CD4-positive, CD25-positive, alpha-beta regulatory T cell (primary cell): ENCODE measurements at regions not wholly inside any gene's neighbourhood (a gene's known extent, or its start where the extent isn't known, plus 50 kb on each side); places are given as distances from the start of the nearest gene placed in this dataset.

ENCODE experiments used
- ATAC-seq, 2 donors: fragments of 150-1000 bp; cut with Tn5 transposase; one replicate each; pipeline ENCODE4 v1.10.0; 2021; ENCODE audit warnings: low read depth in 2 of 2, moderate number of reproducible peaks in 2 of 2, moderate library complexity in 1 of 2
- DNase-seq, 3 donors: peaks; one replicate each; pipeline versions ENCODE4 v3.0.0 to v3.0.0-alpha.2; 2012 to 2022; ENCODE audit warnings: mixed read lengths in 1 of 3
- H3K27ac ChIP-seq: one replicate; pipeline ENCODE4 v1.7.0; 2013; ENCODE audit warnings: mild to moderate bottlenecking, low read length; ENCODE audit not compliant: insufficient read depth, poor library complexity, severe bottlenecking
- H3K27me3 ChIP-seq: one replicate; pipeline ENCODE4 v1.7.0; 2013; ENCODE audit warnings: low read length; ENCODE audit not compliant: control insufficient read depth, insufficient read depth
- H3K36me3 ChIP-seq: one replicate; pipeline ENCODE4 v1.7.0; 2013; ENCODE audit warnings: mild to moderate bottlenecking, low read length, moderate library complexity; ENCODE audit not compliant: control insufficient read depth, insufficient read depth
- H3K4me1 ChIP-seq: 2 replicates; pipeline ENCODE4 v1.7.0; 2013; ENCODE audit warnings: mild to moderate bottlenecking, low read length; ENCODE audit not compliant: insufficient read depth, control insufficient read depth, poor library complexity, severe bottlenecking
- H3K4me3 ChIP-seq: one replicate; pipeline ENCODE4 v1.7.0; 2013; ENCODE audit warnings: low read depth, mild to moderate bottlenecking, low read length, moderate library complexity
- H3K9me3 ChIP-seq, 2 experiments: 1 replicate in 1 of 2; 2 replicates in 1 of 2; pipeline ENCODE4 v1.7.0; 2013; ENCODE audit warnings: low read length in 2 of 2, mild to moderate bottlenecking in 1 of 2, moderate library complexity in 1 of 2; ENCODE audit not compliant: control insufficient read depth in 2 of 2
- H3K27ac Mint-ChIP-seq, 3 donors: one replicate each; pipeline ENCODE4 v1.8.0; 2020 to 2022; ENCODE audit warnings: mild to moderate bottlenecking in 3 of 3, mixed read lengths in 3 of 3, moderate library complexity in 2 of 3
- H3K27me3 Mint-ChIP-seq: one replicate; pipeline ENCODE4 v1.8.0; 2022; ENCODE audit warnings: mild to moderate bottlenecking, mixed read lengths
- H3K36me3 Mint-ChIP-seq: one replicate; pipeline ENCODE4 v1.8.0; 2020; ENCODE audit warnings: mixed read lengths
- H3K4me1 Mint-ChIP-seq, 4 donors: one replicate each; pipeline ENCODE4 v1.8.0; 2020 to 2022; ENCODE audit warnings: mixed read lengths in 4 of 4, mild to moderate bottlenecking in 1 of 4
- H3K4me3 Mint-ChIP-seq, 4 donors: one replicate each; pipeline ENCODE4 v1.8.0; 2020 to 2022; ENCODE audit warnings: mild to moderate bottlenecking in 4 of 4, mixed read lengths in 4 of 4, moderate library complexity in 3 of 4
- H3K9me3 Mint-ChIP-seq, 7 donors: one replicate each; pipeline ENCODE4 v1.8.0; 2020 to 2022; ENCODE audit warnings: mixed read lengths in 7 of 7, mild to moderate bottlenecking in 3 of 7, moderate library complexity in 2 of 7

GRCh38 chr4:154140869-154141268, 350.7 kb downstream of the DCHS2 start:
- Mint-ChIP-seq H3K27me3 (no peaks in the 10 kb centered on the region), H3K36me3 (no peaks in the 10 kb centered on the region), H3K27ac (no peak overlapping the region), H3K9me3 (peaks cover 0 to 4% (median 0%) of the 10 kb centered on the region in 7 donors), H3K4me3 (no peak overlapping the region), H3K4me1 (no peaks in the 10 kb centered on the region)
- no peak overlapping the region for H3K4me3 ChIP-seq
- no peaks in the 10 kb centered on the region for H3K27me3 ChIP-seq
- H3K27ac ChIP-seq: no peak overlapping the region
- no peak for DNase-seq
- no peaks in the 10 kb centered on the region for H3K36me3 ChIP-seq
- ATAC-seq: no peak
- H3K4me1 ChIP-seq: peaks cover 2% of the 10 kb centered on the region
- no peaks in the 10 kb centered on the region for H3K9me3 ChIP-seq

GRCh38 chr4:154137320-154137905, 348.5 kb upstream of the SFRP2 start:
- DNase-seq (no peak), ATAC-seq (no peak)
- Mint-ChIP-seq H3K4me1 (no peaks in the 10 kb centered on the region), H3K27ac (no peak overlapping the region), H3K27me3 (no peaks in the 10 kb centered on the region), H3K4me3 (no peak overlapping the region), H3K9me3 (no peaks in the 10 kb centered on the region), H3K36me3 (no peaks in the 10 kb centered on the region)
- no peak overlapping the region for H3K27ac ChIP-seq
- H3K4me3 ChIP-seq: no peak overlapping the region
- H3K27me3 ChIP-seq: no peaks in the 10 kb centered on the region
- H3K9me3 ChIP-seq: no peaks in the 10 kb centered on the region
- H3K4me1 ChIP-seq: peaks cover under 1% of the 10 kb centered on the region
- no peaks in the 10 kb centered on the region for H3K36me3 ChIP-seq

- Mint-ChIP-seq H3K27me3 (peaks cover 4% of the 10 kb centered on the region), H3K9me3 (no peaks in the 10 kb centered on the region), H3K4me1 (no peaks in the 10 kb centered on the region), H3K4me3 (no peak overlapping the region), H3K36me3 (no peaks in the 10 kb centered on the region), H3K27ac (no peak overlapping the region)
- H3K4me1 ChIP-seq: no peaks in the 10 kb centered on the region
- no peak overlapping the region for H3K4me3 ChIP-seq
- ATAC-seq (no peak), DNase-seq (no peak)
- no peak overlapping the region for H3K27ac ChIP-seq
- no peaks in the 10 kb centered on the region for H3K27me3 ChIP-seq
- no peaks in the 10 kb centered on the region for H3K36me3 ChIP-seq
- H3K9me3 ChIP-seq: no peaks in the 10 kb centered on the region
These were observed 346.7 kb upstream of the SFRP2 start for GRCh38 chr4:154135576-154135975.

- H3K27me3 Mint-ChIP-seq: peaks cover 9% of the 10 kb centered on the region
- ATAC-seq (no peak), DNase-seq (no peak)
- H3K27ac Mint-ChIP-seq: no peak overlapping the region
- H3K9me3 ChIP-seq: no peaks in the 10 kb centered on the region
- no peaks in the 10 kb centered on the region for H3K4me1 ChIP-seq
- no peak overlapping the region for H3K4me3 ChIP-seq
- no peaks in the 10 kb centered on the region for H3K36me3 Mint-ChIP-seq
- H3K4me3 Mint-ChIP-seq: no peak overlapping the region
- no peaks in the 10 kb centered on the region for H3K4me1 Mint-ChIP-seq
- peaks cover 0 to 2% (median 0%) of the 10 kb centered on the region in 7 donors for H3K9me3 Mint-ChIP-seq
- no peaks in the 10 kb centered on the region for H3K27me3 ChIP-seq
- no peaks in the 10 kb centered on the region for H3K36me3 ChIP-seq
- H3K27ac ChIP-seq: no peak overlapping the region
These were observed 343.5 kb upstream of the SFRP2 start for GRCh38 chr4:154132406-154132805.

- H3K4me1 ChIP-seq: no peaks in the 10 kb centered on the region
- H3K36me3 ChIP-seq: no peaks in the 10 kb centered on the region
- DNase-seq (no peak), ATAC-seq (no peak)
- no peaks in the 10 kb centered on the region for H3K27me3 ChIP-seq
- H3K4me3 Mint-ChIP-seq: no peak overlapping the region
- no peaks in the 10 kb centered on the region for H3K4me1 Mint-ChIP-seq
- H3K4me3 ChIP-seq: no peak overlapping the region
- no peak overlapping the region for H3K27ac Mint-ChIP-seq
- H3K9me3 ChIP-seq: no peaks in the 10 kb centered on the region
- H3K36me3 Mint-ChIP-seq: no peaks in the 10 kb centered on the region
- H3K27ac ChIP-seq: no peak overlapping the region
- H3K9me3 Mint-ChIP-seq: peaks cover 0 to 2% (median 0%) of the 10 kb centered on the region in 7 donors
- H3K27me3 Mint-ChIP-seq: peaks cover 14% of the 10 kb centered on the region
These were observed 337.4 kb upstream of the SFRP2 start for GRCh38 chr4:154126276-154126675.

- Mint-ChIP-seq H3K27me3 (peaks cover 9% of the 10 kb centered on the region), H3K36me3 (no peaks in the 10 kb centered on the region)
- no peaks in the 10 kb centered on the region for H3K27me3 ChIP-seq
These were observed 336.5 kb upstream of the SFRP2 start for GRCh38 chr4:154125340-154125739.

GRCh38 chr4:154124539-154125255, 335.8 kb upstream of the SFRP2 start:
- no peak overlapping the region for H3K4me3 Mint-ChIP-seq
- H3K27me3 ChIP-seq: no peaks in the 10 kb centered on the region
- no peaks in the 10 kb centered on the region for H3K4me1 Mint-ChIP-seq
- ATAC-seq: no peak
- H3K36me3 Mint-ChIP-seq: no peaks in the 10 kb centered on the region
- no peaks in the 10 kb centered on the region for H3K9me3 ChIP-seq
- no peak overlapping the region for H3K4me3 ChIP-seq
- H3K27me3 Mint-ChIP-seq: peaks cover 9% of the 10 kb centered on the region
- no peaks in the 10 kb centered on the region for H3K36me3 ChIP-seq
- H3K27ac ChIP-seq: no peak overlapping the region
- no peak for DNase-seq
- H3K9me3 Mint-ChIP-seq: peaks cover 0 to 2% (median 0%) of the 10 kb centered on the region in 7 donors
- H3K4me1 ChIP-seq: no peaks in the 10 kb centered on the region
- no peak overlapping the region for H3K27ac Mint-ChIP-seq

More at GRCh38 chr4:154125340-154125739, 336.5 kb upstream of the SFRP2 start:
- no peak overlapping the region for H3K27ac ChIP-seq
- ATAC-seq (no peak), DNase-seq (no peak)
- H3K4me1 Mint-ChIP-seq: no peaks in the 10 kb centered on the region
- no peak overlapping the region for H3K4me3 Mint-ChIP-seq
- H3K4me1 ChIP-seq: no peaks in the 10 kb centered on the region
- no peaks in the 10 kb centered on the region for H3K36me3 ChIP-seq
- no peak overlapping the region for H3K4me3 ChIP-seq
- H3K9me3 ChIP-seq: no peaks in the 10 kb centered on the region
- H3K27ac Mint-ChIP-seq: no peak overlapping the region
- peaks cover 0 to 2% (median 0%) of the 10 kb centered on the region in 7 donors for H3K9me3 Mint-ChIP-seq

- no peaks in the 10 kb centered on the region for H3K36me3 ChIP-seq
- no peaks in the 10 kb centered on the region for H3K27me3 ChIP-seq
- H3K4me1 Mint-ChIP-seq: no peaks in the 10 kb centered on the region
- peaks cover 5% of the 10 kb centered on the region for H3K27me3 Mint-ChIP-seq
- no peak overlapping the region for H3K4me3 ChIP-seq
- no peaks in the 10 kb centered on the region for H3K4me1 ChIP-seq
- H3K27ac Mint-ChIP-seq: no peak overlapping the region
- H3K36me3 Mint-ChIP-seq: no peaks in the 10 kb centered on the region
- H3K27ac ChIP-seq: no peak overlapping the region
- DNase-seq: no peak
- H3K9me3 ChIP-seq: no peaks in the 10 kb centered on the region
- peaks cover 0 to 2% (median 0%) of the 10 kb centered on the region in 7 donors for H3K9me3 Mint-ChIP-seq
- H3K4me3 Mint-ChIP-seq: no peak overlapping the region
- no peak for ATAC-seq
These were observed 335.0 kb upstream of the SFRP2 start for GRCh38 chr4:154123897-154124296.
